CD4-positive, alpha-beta T cell treated with Interleukin-12 subunit alpha and Interleukin-12 subunit beta, for 1 hour (primary cell): ENCODE measurements at regions not wholly inside any gene's neighbourhood (a gene's known extent, or its start where the extent isn't known, plus 50 kb on each side); places are given as distances from the start of the nearest gene placed in this dataset.

Experiments
- DNase-seq: peaks from one replicate; pipeline ENCODE4 v3.0.0-alpha.2; 2020

GRCh38 chr3:116767726-116768125 is 58.1 kb downstream of the TUSC7 start:
- DNase-seq, result no peak

DNA sequence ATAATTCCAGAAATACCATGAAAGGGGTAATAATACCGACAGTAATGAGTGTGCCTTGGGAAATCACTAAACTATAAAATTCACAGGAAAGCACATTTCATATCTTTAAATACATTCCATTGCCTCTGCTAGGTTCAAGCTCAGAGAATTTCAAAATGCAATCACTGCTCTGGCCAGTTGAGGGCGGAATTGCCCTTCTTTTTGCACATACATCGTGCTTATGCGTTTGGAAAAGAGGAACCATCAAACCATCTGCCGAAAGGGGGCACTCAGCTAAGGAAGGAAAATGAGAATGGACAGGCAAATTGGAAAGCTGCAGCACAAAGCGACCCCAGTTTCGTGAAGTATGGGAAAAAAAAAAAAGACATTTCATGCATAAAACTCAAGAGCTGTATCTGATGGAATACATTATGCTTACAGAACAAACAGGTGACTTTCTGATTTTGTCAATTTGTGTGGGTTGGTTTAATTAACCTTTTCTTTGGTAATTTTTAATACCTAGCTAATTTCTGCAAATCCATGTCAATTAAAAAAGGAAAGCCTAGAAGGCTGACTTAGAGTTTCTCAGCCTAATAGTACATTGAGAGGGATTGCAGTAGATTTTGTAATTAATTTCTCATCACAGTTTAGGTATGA is 61.4 kb downstream of the TUSC7 start:
- DNase-seq, result peak; percentile 20

DNA sequence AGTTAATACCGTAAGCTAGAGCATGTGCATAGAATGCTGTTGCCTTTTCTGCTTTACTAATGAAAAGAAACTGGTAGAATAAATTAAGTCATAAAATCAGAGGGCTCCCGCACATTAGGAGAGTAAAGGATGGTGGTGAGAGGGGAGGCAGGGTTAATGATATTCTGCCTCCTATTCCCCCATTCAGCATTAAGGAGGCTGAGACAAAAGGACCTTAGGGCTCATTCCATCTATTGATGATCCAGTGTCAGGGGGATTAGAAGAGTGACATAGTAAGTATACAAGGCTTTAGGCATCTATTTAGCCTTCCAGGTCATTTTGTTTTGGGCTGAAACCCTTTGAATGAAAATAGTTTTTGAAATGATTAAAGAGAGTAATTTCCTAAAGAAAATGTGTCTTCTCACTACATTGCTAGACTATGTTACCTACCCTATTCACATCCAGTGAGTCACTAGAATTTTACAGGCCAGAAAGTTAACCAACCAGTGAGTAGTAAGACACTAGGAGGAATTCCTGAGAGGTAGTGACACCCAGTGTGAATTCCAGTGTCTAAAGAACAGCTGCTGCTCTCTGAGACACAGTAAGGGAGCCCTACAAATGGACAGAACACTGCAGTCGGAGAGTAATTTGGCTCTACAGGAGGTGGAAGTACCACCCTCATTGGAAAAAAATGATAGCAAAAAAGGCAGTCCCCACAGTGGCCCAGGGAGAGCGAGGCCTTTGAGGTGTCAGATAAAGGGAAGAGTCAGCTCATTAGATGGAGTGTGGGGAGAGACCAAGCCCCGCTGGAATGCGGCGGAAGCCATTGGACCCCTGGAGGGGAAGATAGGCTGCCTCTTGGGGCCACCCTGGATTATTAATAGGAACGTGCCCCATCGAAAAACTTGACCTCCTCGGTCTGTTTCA is 67.6 kb downstream of the TUSC7 start:
- no peak for DNase-seq

GRCh38 chr3:116785226-116785625 is 75.6 kb downstream of the TUSC7 start:
- DNase-seq, result no peak

- DNase-seq, result no peak
Measured at GRCh38 chr3:116802651-116803050, 93.1 kb downstream of the TUSC7 start.

GRCh38 chr3:116806351-116806750 is 96.8 kb downstream of the TUSC7 start:
- no peak for DNase-seq

DNA sequence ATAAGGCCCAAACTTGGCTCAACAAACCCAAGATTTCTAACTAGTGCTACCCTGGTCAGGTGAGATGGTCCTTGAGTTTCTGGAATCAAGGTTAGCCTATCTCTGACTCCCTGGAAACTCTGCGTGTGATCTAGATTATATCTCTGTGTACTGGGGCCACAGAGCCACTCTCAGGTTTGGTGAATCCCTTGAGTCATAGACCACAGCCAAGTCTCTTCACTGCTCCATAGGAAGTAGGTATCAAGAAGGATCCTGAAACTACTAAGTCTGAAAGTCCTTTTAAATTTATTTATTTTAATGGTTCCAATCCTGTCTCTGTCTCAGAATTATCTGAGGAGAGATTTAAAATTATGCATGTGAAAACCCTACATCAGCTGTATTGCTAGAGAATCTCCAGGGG is 99.1 kb downstream of the TUSC7 start:
- DNase-seq, result no peak

DNA sequence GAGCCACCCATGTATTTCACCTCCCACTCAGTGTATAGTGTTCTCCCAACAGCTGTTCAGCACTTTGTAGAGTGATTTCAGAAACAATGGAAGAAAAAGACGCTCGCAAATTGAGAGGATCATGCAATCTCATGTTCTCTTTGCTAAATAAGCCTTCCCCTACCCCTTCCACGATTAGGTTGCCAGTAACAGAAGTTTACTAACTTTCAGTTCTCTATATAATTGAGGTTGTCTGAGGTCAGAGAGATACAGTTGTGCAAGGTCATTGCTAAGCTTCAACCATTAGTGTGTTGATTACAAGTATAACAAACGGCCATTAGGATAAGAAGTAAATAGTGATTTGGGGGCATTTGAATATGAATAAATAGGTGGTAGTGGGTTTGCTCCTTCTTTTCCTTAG is 99.6 kb downstream of the TUSC7 start:
- DNase-seq, result no peak

GRCh38 chr3:116811754-116812153 is 102.2 kb downstream of the TUSC7 start:
- DNase-seq, result no peak

DNA sequence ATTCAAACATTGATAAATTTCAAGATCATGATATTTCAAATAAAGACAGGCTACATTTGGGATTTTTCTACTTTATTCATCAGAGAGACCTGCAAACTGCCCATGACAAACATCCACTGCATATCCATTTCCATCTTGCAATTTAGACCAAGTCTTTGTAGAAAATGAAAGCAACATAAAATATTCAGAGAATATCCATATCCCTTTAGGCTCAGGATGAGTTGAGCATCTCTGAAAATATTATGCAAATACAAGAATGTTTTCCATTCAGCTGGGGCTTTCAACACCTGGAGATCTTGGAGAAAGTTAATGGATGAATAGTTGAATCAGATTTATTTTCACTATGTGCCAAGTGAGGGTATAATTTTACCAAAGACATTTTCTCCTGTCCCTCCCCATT is 103.4 kb downstream of the TUSC7 start:
- no peak for DNase-seq

GRCh38 chr3:116815321-116815720 is 105.7 kb downstream of the TUSC7 start:
- no peak for DNase-seq

DNA sequence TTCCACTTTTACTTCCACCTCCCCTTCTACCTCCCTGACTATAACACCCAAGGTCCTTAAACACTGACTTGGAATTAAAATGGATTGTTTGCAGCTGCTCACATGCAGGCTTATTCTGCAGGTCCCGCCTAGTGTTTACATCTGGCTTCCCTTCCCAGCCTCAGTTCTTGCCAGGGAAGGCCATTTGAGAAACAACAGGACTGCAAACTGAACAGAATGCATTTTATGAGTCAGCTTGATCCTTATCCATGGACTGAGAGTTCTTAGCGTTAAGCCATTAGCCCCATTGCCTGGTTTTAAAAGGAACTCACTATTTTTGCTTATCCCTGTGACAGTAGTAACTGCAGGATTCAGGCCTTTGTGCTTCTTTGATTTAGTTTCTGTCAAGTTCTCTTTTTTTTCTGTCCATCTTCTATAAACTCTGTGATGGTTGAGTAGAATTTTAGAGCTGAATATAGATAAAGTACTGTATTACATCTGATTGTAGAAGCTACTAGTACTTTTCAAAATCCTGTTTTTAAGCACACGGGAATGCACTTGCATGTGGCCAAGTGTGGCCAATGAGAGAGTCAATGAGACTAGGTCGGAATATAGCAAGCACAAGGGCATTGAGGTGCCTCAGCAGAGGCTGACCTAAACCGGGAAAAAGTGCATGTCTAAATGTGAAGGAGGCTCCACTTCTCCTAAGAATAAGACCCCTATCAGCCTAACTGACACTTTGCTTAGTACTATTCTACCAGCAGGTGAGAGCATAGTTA is 106.4 kb downstream of the TUSC7 start:
- DNase-seq, result no peak

- no peak for DNase-seq
Measured at GRCh38 chr3:116821371-116821770, 111.8 kb downstream of the TUSC7 start.

DNA sequence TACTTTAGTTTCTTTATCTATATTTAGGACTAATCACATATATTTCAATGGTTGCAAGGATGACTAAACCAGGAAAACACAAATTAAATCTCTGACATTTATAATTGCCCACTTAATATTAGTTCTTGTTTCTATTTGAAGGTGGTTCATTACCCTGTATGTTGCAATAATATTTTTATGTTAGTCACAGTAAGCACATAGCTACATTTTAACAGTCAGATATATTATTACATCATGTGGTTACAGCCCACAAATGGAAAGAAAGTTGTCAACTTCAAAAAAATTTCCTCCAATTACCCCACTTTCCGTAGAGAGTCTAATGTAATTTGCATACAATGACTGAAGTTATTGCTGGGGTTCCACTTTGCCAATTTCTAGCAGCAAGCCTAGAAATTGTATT is 114.6 kb downstream of the TUSC7 start:
- DNase-seq, result no peak

- no peak for DNase-seq
Measured at GRCh38 chr3:116833202-116833601, 123.6 kb downstream of the TUSC7 start.

GRCh38 chr3:116834816-116835215 is 125.2 kb downstream of the TUSC7 start:
- DNase-seq, result no peak

DNA sequence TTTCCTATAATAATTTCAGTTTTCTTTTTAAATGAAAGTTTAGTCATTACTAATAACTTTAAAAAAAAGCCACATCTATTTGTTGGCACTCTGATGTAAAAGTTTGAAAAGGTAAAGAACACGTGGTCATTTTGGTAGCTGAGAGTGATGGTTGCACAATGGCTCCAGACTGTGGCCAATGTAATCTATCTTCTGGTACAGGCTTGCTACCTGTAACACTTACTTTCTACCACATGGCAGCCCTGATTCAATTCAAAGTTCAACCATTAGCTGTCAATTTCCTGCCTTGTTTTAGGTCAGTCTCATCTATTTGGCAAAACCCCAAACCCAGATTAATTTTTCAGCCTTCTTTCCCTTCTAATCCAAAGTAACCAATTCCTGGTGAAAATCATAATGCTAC is 126.1 kb downstream of the TUSC7 start:
- DNase-seq, result no peak

DNA sequence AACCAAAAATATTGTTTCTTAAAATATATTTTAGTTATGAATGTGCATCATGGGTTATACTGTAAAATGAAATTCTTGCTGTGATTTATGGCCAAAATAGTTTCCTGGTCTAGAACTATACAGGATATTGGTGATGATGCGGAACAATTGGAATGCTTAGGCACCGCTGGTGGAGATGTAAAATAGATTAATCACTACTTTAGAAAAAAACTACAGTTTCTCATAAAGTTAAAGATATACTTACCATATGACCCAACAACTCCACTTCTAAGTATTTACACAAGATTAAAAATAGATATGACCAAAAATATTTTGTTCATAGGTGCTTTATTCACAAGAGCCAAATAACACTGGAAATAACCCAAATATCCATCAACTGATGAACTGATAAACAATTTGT is 126.7 kb downstream of the TUSC7 start:
- no peak for DNase-seq

DNA sequence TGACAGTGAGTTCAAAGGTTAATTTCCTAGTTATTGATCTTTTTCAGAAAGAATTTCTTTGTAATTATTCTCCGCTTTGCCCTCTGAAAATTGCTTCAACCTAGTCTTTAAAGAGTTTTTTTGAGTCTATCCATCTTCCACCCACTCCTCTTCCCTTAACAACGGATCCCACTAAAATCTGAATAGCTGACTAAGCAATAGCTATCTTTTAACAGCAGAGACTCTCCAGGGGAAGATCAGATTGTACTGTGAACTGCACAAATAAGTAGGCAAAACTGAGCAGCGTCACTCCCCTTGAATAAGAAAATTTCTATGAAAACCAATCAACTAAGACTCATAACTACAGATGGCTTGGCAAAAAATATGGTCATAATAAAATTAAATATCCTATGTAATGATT is 127.9 kb downstream of the TUSC7 start:
- no peak for DNase-seq

DNA sequence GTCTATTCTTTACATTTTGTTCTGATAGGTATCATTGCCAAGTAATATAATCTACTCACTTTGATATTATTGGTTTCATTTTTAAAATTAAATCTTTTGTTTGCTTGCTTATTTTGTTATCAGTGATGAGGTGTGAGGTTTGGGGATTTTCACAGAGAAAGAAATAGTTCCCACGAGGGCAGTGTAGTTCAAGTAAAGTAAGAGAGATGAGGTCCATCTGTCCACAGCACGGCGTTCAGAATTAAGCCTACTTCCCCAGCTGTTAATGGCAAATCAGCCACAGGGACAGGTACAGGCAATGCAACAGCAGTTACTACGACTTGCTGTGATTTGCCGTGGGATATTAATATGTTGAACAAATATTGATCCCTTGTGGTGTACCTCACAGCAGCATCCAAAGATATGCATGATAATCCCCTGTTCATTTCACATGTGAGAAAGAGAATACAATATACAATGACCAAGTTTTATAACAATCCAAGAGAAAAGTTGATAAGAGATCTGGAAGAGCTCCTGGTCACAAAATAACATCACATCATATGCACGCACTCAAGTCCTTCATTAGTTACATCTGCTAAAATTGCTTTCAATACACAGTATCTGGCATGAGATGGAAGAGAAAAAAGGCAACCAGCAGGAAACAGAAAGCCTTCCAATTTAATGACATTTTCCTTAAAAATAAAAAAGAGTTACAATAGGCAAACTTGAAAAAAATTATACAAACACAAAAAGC is 131.6 kb downstream of the TUSC7 start:
- no peak for DNase-seq

GRCh38 chr3:116842254-116842957 is 132.8 kb downstream of the TUSC7 start:
- no peak for DNase-seq

- no peak for DNase-seq
Measured at GRCh38 chr3:116848248-116848829, 138.8 kb downstream of the TUSC7 start.
